ENCODE measurements at regions not wholly inside any gene's neighbourhood (a gene's known extent, or its start where the extent isn't known, plus 50 kb on each side); places are given as distances from the start of the nearest gene placed in this dataset.

- DNase-seq = no peak
Observed at GRCh38 chr5:54851449-54851848, 133.9 kb downstream of the ESM1 start.

GRCh38 chr5:54848581-54848980 lies 136.8 kb downstream of the ESM1 start:
- DNase-seq = no peak

GRCh38 chr5:54845567-54845941 lies 139.8 kb downstream of the ESM1 start:
- DNase-seq = no peak

- peak; percentile 77 for DNase-seq
Observed at GRCh38 chr5:54844905-54845566, 140.4 kb downstream of the ESM1 start.

- no peak for DNase-seq
Observed at GRCh38 chr5:54844266-54844665, 141.1 kb downstream of the ESM1 start.

- no peak for DNase-seq
Observed at GRCh38 chr5:54841481-54841880, 143.9 kb downstream of the ESM1 start.

GRCh38 chr5:54838843-54839242 lies 146.6 kb downstream of the ESM1 start:
- no peak for DNase-seq

GRCh38 chr5:54837981-54838380 lies 147.4 kb downstream of the ESM1 start:
- DNase-seq = no peak

- DNase-seq = no peak
Observed at GRCh38 chr5:54837093-54837492, 148.3 kb downstream of the ESM1 start.

- no peak for DNase-seq
Observed at GRCh38 chr5:54835647-54836046, 149.7 kb downstream of the ESM1 start.

- no peak for DNase-seq
Observed at GRCh38 chr5:54834121-54834842, 151.1 kb downstream of the ESM1 start.

- no peak for DNase-seq
Observed at GRCh38 chr5:54833590-54833989, 151.8 kb downstream of the ESM1 start.

- DNase-seq = no peak
Observed at GRCh38 chr5:54832858-54833257, 152.5 kb downstream of the ESM1 start.

- DNase-seq = no peak
Observed at GRCh38 chr5:54832045-54832444, 153.3 kb downstream of the ESM1 start.

GRCh38 chr5:54831233-54831632 lies 154.2 kb downstream of the ESM1 start:
- DNase-seq = no peak

GRCh38 chr5:54829676-54830535 lies 155.5 kb downstream of the ESM1 start:
- no peak for DNase-seq

- DNase-seq = no peak
Observed at GRCh38 chr5:54829102-54829501, 156.3 kb downstream of the ESM1 start.

GRCh38 chr5:54828151-54828550 lies 157.2 kb downstream of the ESM1 start:
- DNase-seq = no peak

GRCh38 chr5:54825005-54825404 lies 160.4 kb downstream of the ESM1 start:
- DNase-seq = no peak

- DNase-seq = no peak
Observed at GRCh38 chr5:54823006-54823405, 162.4 kb downstream of the ESM1 start.

GRCh38 chr5:54822324-54822687 lies 163.1 kb downstream of the ESM1 start:
- DNase-seq = no peak

- DNase-seq = no peak
Observed at GRCh38 chr5:54821445-54822323, 163.7 kb downstream of the ESM1 start.

Measured in midbrain (tissue), 1 donor.